Psoas muscle (tissue), 7 donors: ENCODE measurements at regions not wholly inside any gene's neighbourhood (a gene's known extent, or its start where the extent isn't known, plus 50 kb on each side); places are given as distances from the start of the nearest gene placed in this dataset.

ENCODE experiments used
- ATAC-seq, 4 donors: fragments of 200-7000 bp; cut with Tn5 transposase; one replicate each; pipeline ENCODE4 v1.9.1; 2020; ENCODE audit warnings: moderate library complexity in 3 of 4, mild to moderate bottlenecking in 2 of 4
- DNase-seq, 2 donors: peaks; one replicate each; pipeline ENCODE4 v3.0.0-alpha.2; 2020
- H3K27ac ChIP-seq: fragments of 200-600 bp; one replicate; pipeline ENCODE4 v1.8.0; 2022
- H3K27me3 ChIP-seq, 3 donors: fragments of 200-600 bp in 1 of 3; one replicate each; pipeline versions ENCODE4 v1.6.1 to v1.8.0; 2013 to 2022; ENCODE audit warnings: low read length in 2 of 3, mild to moderate bottlenecking in 2 of 3, moderate library complexity in 1 of 3; ENCODE audit not compliant: insufficient read depth in 3 of 3
- H3K36me3 ChIP-seq, 2 donors: fragments of 200-600 bp in 1 of 2; one replicate each; pipeline versions ENCODE4 v1.6.1 to v1.8.0; 2013 to 2022; ENCODE audit warnings: low read depth in 1 of 2, mild to moderate bottlenecking in 1 of 2, moderate library complexity in 1 of 2; ENCODE audit not compliant: insufficient read depth in 1 of 2
- H3K4me1 ChIP-seq: fragments of 200-600 bp; one replicate; pipeline ENCODE4 v1.8.0; 2022
- H3K4me3 ChIP-seq: fragments of 200-600 bp; one replicate; pipeline ENCODE4 v1.8.0; 2022; ENCODE audit warnings: mild to moderate bottlenecking
- H3K9me3 ChIP-seq: fragments of 200-600 bp; one replicate; pipeline ENCODE4 v1.8.0; 2022
- WGBS, 3 donors: extraction: QIAGEN DNeasy Blood & Tissue Kit; methylation state at CpG; one replicate each; pipeline versions ENCODE4 v1.1.6 to v1.1.7; 2013; 5-methylcytosine and 5-hydroxymethylcytosine counted together
- intact Hi-C, 2 donors: fragments of 100-400 bp; cut with DNase I; formaldehyde crosslinking; loops; one replicate each; pipeline versions ENCODE4 v1.11.0 to v1.14.2; 2022
- TF ChIP-seq, protein P1 (sequence below): fragments of 200-600 bp; IDR thresholded peaks from one replicate; pipeline ENCODE4 v1.8.0; 2022; ENCODE audit warnings: antibody characterized with exemption
- donor health status: healthy with polysubstance abuse.
- donor health status: DM: no; HTN: no; CAD: no; lungs with moderate emphysema.
- donor health status: Bipolar disorder and iron deficiency.
- donor health status: healthy.
- donor health status: DM: yes; HTN: yes; CAD: no.
- donor health status: DM: no; HTN: no; CAD: no.
- donor health status: DM: yes; HTN: yes; CAD: no.

GRCh38 chr17:70687421-70687820 lies 518.1 kb downstream of the KCNJ2 start:
- H3K27ac ChIP-seq = no peak overlapping the region
- H3K4me1 ChIP-seq = no peaks in the 10 kb centered on the region
- no peaks in the 10 kb centered on the region for H3K9me3 ChIP-seq
- H3K4me3 ChIP-seq = no peak overlapping the region
- intact Hi-C loops = no loop called here
- no peak for DNase-seq
- no peaks in the 10 kb centered on the region for H3K36me3 ChIP-seq
- no peaks in the 10 kb centered on the region for H3K27me3 ChIP-seq
- TF ChIP-seq, protein P1, sequence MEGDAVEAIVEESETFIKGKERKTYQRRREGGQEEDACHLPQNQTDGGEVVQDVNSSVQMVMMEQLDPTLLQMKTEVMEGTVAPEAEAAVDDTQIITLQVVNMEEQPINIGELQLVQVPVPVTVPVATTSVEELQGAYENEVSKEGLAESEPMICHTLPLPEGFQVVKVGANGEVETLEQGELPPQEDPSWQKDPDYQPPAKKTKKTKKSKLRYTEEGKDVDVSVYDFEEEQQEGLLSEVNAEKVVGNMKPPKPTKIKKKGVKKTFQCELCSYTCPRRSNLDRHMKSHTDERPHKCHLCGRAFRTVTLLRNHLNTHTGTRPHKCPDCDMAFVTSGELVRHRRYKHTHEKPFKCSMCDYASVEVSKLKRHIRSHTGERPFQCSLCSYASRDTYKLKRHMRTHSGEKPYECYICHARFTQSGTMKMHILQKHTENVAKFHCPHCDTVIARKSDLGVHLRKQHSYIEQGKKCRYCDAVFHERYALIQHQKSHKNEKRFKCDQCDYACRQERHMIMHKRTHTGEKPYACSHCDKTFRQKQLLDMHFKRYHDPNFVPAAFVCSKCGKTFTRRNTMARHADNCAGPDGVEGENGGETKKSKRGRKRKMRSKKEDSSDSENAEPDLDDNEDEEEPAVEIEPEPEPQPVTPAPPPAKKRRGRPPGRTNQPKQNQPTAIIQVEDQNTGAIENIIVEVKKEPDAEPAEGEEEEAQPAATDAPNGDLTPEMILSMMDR = no peak
- ATAC-seq = no peak
- 24 to 48% (median 46%) methylated on average over 1 of the region's 1 CpG for WGBS, 3 donors

GRCh38 chr17:70691150-70691549 lies 521.8 kb downstream of the KCNJ2 start:
- 69 to 81% (median 77%) methylated on average over 2 of the region's 2 CpGs for WGBS, 3 donors
- Histone ChIP-seq H3K4me1 (no peaks in the 10 kb centered on the region), H3K36me3 (no peaks in the 10 kb centered on the region), H3K27ac (no peak overlapping the region), H3K4me3 (no peak overlapping the region), H3K9me3 (no peaks in the 10 kb centered on the region), H3K27me3 (no peaks in the 10 kb centered on the region)
- TF ChIP-seq, protein P1 = no peak
- DNase-seq = no peak
- intact Hi-C loops = no loop called here
- no peak for ATAC-seq

GRCh38 chr17:70699408-70699807 lies 530.1 kb downstream of the KCNJ2 start:
- Histone ChIP-seq H3K27ac (no peak overlapping the region), H3K9me3 (no peaks in the 10 kb centered on the region), H3K27me3 (peaks cover 0 to 3% (median 0%) of the 10 kb centered on the region in 3 donors), H3K4me1 (no peaks in the 10 kb centered on the region), H3K4me3 (no peak overlapping the region), H3K36me3 (no peaks in the 10 kb centered on the region)
- ATAC-seq (no peak), DNase-seq (no peak)
- WGBS, 3 donors = 23 to 34% (median 32%) methylated on average over 2 of the region's 2 CpGs
- TF ChIP-seq, protein P1 = no peak
- intact Hi-C loops = no loop called here

DNA sequence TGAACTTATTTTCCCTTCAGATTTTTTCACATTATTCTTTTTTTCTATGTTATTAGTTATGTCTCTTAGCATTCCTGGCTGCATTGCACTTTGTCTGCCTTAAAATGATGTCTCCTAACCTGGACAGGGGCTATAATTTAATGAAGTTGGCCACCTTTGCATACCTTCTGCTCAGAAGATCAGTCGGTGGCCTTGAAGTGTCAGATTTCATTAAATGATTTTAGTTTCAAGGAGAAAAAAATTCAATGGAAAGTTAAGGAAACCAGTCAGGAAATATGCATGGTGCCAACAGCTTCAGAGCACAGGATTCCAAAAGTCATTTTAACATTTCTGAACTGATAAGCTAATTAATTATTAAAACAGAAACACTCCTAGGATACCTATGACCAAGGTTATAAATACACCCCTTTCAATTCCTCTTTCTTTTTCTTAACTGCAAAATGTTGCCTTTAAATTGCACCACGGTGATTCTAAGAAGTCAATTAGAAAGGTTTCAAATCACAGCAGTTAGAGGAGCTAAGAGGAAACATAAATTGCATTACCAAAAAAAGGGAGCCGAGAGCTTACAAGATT lies 533.4 kb downstream of the KCNJ2 start:
- intact Hi-C loops = no loop called here
- DNase-seq = no peak
- no peaks in the 10 kb centered on the region for H3K4me1 ChIP-seq
- H3K4me3 ChIP-seq = no peak overlapping the region
- no peaks in the 10 kb centered on the region for H3K36me3 ChIP-seq
- 30 to 36% (median 32%) methylated on average over 3 of the region's 3 CpGs for WGBS, 3 donors
- no peak for ATAC-seq
- H3K27me3 ChIP-seq = peaks cover 0 to 3% (median 0%) of the 10 kb centered on the region in 3 donors
- TF ChIP-seq, protein P1 = no peak
- no peak overlapping the region for H3K27ac ChIP-seq
- no peaks in the 10 kb centered on the region for H3K9me3 ChIP-seq

DNA sequence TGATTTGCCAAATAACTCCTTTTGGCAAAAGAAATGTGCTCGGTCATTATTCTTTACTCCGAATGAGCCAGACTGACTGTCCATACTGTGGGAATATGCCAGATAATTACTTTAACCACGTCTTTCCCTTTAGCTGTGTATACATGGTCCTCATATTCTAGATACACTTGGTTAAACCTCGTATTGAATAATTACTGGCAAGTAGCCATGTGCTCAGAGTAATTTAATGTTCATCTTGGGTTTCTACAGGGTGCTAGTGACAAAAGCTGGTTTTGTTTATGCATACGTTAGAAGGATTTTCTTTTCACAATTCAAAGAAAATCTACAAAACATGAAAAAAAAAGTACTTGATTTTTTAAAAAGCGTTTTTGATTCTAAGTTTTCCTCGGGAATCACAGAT lies 540.3 kb downstream of the KCNJ2 start:
- no peak overlapping the region for H3K4me3 ChIP-seq
- 23 to 35% (median 25%) methylated on average over 7 of the region's 7 CpGs for whole genome bisulfite sequencing, 3 donors
- H3K36me3 ChIP-seq = no peaks in the 10 kb centered on the region
- no peaks in the 10 kb centered on the region for H3K27me3 ChIP-seq
- TF ChIP-seq, protein P1 = no peak
- DNase-seq = no peak
- intact Hi-C loops = no loop called here
- no peaks in the 10 kb centered on the region for H3K9me3 ChIP-seq
- no peak overlapping the region for H3K27ac ChIP-seq
- ATAC-seq = no peak
- H3K4me1 ChIP-seq = no peaks in the 10 kb centered on the region
